B cell (primary cell): ENCODE measurements at regions not wholly inside any gene's neighbourhood (a gene's known extent, or its start where the extent isn't known, plus 50 kb on each side); places are given as distances from the start of the nearest gene placed in this dataset.

ENCODE experiments used
- ATAC-seq: fragments of 200-7000 bp; cut with Tn5 transposase; one replicate; pipeline ENCODE4 v1.10.0; 2021; ENCODE audit warnings: low read depth, mild to moderate bottlenecking, moderate number of reproducible peaks, moderate library complexity
- CTCF ChIA-PET: fragments of 350-600 bp; sonication (Branson Sonifier 250); formaldehyde crosslinking; loops from one replicate; lab custom pipeline; 2021; ENCODE audit warnings: antibody characterized with exemption, inconsistent platforms; lab: Charles Lee
- POLR2A ChIA-PET: fragments of 350-600 bp; sonication (Branson Sonifier 250); formaldehyde crosslinking; loops from one replicate; lab custom pipeline; 2021; ENCODE audit warnings: antibody characterized with exemption; lab: Charles Lee
- DNase-seq: peaks from one replicate; pipeline ENCODE4 v3.0.0; 2013
- H2AFZ ChIP-seq: 2 replicates; pipeline ENCODE4 v1.6.1; 2012; ENCODE audit warnings: mild to moderate bottlenecking, low read depth, low read length; ENCODE audit not compliant: insufficient read depth, poor library complexity, severe bottlenecking
- H3K27ac ChIP-seq, 2 donors: 1 replicate in 1 of 2; 2 replicates in 1 of 2; pipeline ENCODE4 v1.5.1; 2012 to 2013; ENCODE audit warnings: low read length in 2 of 2, mild to moderate bottlenecking in 2 of 2, moderate library complexity in 1 of 2
- H3K27me3 ChIP-seq, 4 experiments: fragments of 200-600 bp in 1 of 4; sonication (generic) in 1 of 4; replicated peaks in 1 of 4; 1 replicate in 2 of 4; 2 replicates in 2 of 4; pipeline versions ENCODE4 v1.6.1 to v1.7.0; 2013 to 2016; ENCODE audit warnings: low read length in 3 of 4, mild to moderate bottlenecking in 2 of 4, mixed read lengths in 1 of 4, moderate library complexity in 1 of 4; ENCODE audit not compliant: insufficient read depth in 4 of 4, control insufficient read depth in 3 of 4; ENCODE audit errors: control extremely low read depth in 1 of 4
- H3K36me3 ChIP-seq, 2 experiments: replicated peaks in 1 of 2; 1 replicate in 1 of 2; 2 replicates in 1 of 2; pipeline versions ENCODE4 v1.6.1 to v1.7.1; 2013; ENCODE audit warnings: low read length in 1 of 2; ENCODE audit not compliant: insufficient read depth in 2 of 2, control insufficient read depth in 1 of 2; ENCODE audit errors: control extremely low read depth in 1 of 2, extremely low read depth in 1 of 2
- H3K4me1 ChIP-seq, 2 donors: fragments of 200-600 bp in 1 of 2; sonication (generic) in 1 of 2; 1 replicate in 1 of 2; 2 replicates in 1 of 2; pipeline versions ENCODE4 v1.5.1 to v1.6.1; 2013 to 2017; ENCODE audit warnings: low read length in 2 of 2; ENCODE audit not compliant: control insufficient read depth in 2 of 2, insufficient read depth in 2 of 2
- H3K4me2 ChIP-seq: replicated peaks from 2 replicates; pipeline ENCODE3; 2012; ENCODE audit warnings: mild to moderate bottlenecking, low read depth, low read length; ENCODE audit not compliant: poor library complexity, severe bottlenecking
- H3K4me3 ChIP-seq, 5 experiments: fragments of 200-600 bp in 1 of 5; sonication (generic) in 1 of 5; 1 replicate in 3 of 5; 2 replicates in 2 of 5; pipeline versions ENCODE4 v1.5.1 to v1.7.0; 2011 to 2016; ENCODE audit warnings: low read length in 4 of 5, mild to moderate bottlenecking in 4 of 5, low read depth in 2 of 5, control low read depth in 1 of 5, moderate library complexity in 1 of 5; ENCODE audit not compliant: insufficient read depth in 1 of 5; ENCODE audit errors: control extremely low read depth in 1 of 5, extremely low read depth in 1 of 5
- H3K79me2 ChIP-seq: fragments of 200-600 bp; sonication (generic); one replicate; pipeline ENCODE4 v1.6.0; 2016; ENCODE audit warnings: low read length; ENCODE audit not compliant: control insufficient read depth, insufficient read depth
- H3K9ac ChIP-seq: fragments of 200-600 bp; sonication (generic); 2 replicates; pipeline ENCODE4 v1.6.1; 2017; ENCODE audit warnings: mild to moderate bottlenecking, low read length, moderate library complexity
- H3K9me3 ChIP-seq, 3 donors: one replicate each; pipeline versions ENCODE4 v1.6.1 to v1.7.1; 2013; ENCODE audit warnings: low read length in 2 of 3; ENCODE audit not compliant: control insufficient read depth in 2 of 3, insufficient read depth in 1 of 3; ENCODE audit errors: control extremely low read depth in 1 of 3
- H4K20me1 ChIP-seq: 2 replicates; pipeline ENCODE4 v1.6.0; 2012; ENCODE audit warnings: mild to moderate bottlenecking, low read length; ENCODE audit not compliant: insufficient read depth, control insufficient read depth, poor library complexity, severe bottlenecking
- H3K27ac Mint-ChIP-seq: one replicate; pipeline ENCODE4 v1.8.0; 2021; ENCODE audit warnings: mixed read lengths
- H3K27me3 Mint-ChIP-seq: one replicate; pipeline ENCODE4 v1.8.0; 2021; ENCODE audit warnings: mixed read lengths
- H3K4me1 Mint-ChIP-seq: one replicate; pipeline ENCODE4 v1.8.0; 2021; ENCODE audit warnings: mixed read lengths
- H3K4me3 Mint-ChIP-seq: one replicate; pipeline ENCODE4 v1.8.0; 2021; ENCODE audit warnings: mixed read lengths
- H3K9me3 Mint-ChIP-seq: one replicate; pipeline ENCODE4 v1.8.0; 2022; ENCODE audit warnings: mixed read lengths; ENCODE audit not compliant: insufficient read depth
- CTCF ChIP-seq: fragments of 200-600 bp; IDR thresholded peaks from one replicate; pipeline ENCODE4 v1.8.0; 2022; ENCODE audit warnings: antibody characterized with exemption, mild to moderate bottlenecking
- EZH2 ChIP-seq: IDR thresholded peaks from 2 replicates; pipeline ENCODE4 v1.6.1; 2012; ENCODE audit warnings: borderline replicate concordance, low read depth, mild to moderate bottlenecking, moderate library complexity, low read length; ENCODE audit not compliant: insufficient read depth, poor library complexity, severe bottlenecking
- WGBS: methylation state at CpG from one replicate; pipeline ENCODE4 v1.1.5; 2013; ENCODE audit warnings: missing lambda C conversion rate; ENCODE audit not compliant: insufficient coverage; 5-methylcytosine and 5-hydroxymethylcytosine counted together
- intact Hi-C: fragments of 100-400 bp; cut with micrococcal nuclease; formaldehyde crosslinking; loops from one replicate; pipeline ENCODE4 v1.10.0; 2022

- Mint-ChIP-seq H3K27ac (no peak overlapping the region), H3K4me3 (no peak overlapping the region), H3K9me3 (no peaks in the 10 kb centered on the region), H3K4me1 (no peaks in the 10 kb centered on the region), H3K27me3 (no peaks in the 10 kb centered on the region)
- H3K9ac ChIP-seq, result no peak overlapping the region
- no peak for DNase-seq
- no peaks in the 10 kb centered on the region for H4K20me1 ChIP-seq
- no peaks in the 10 kb centered on the region for H3K36me3 ChIP-seq
- ChIA-PET POLR2A (no interaction called here), CTCF (no interaction called here)
- H3K27ac ChIP-seq, result no peak overlapping the region
- no peaks in the 10 kb centered on the region for H3K79me2 ChIP-seq
- H2AFZ ChIP-seq, result no peak overlapping the region
- no peak overlapping the region for H3K4me2 ChIP-seq
- peaks cover 0 to 3% of the 10 kb centered on the region in 2 donors for H3K4me1 ChIP-seq
- no peaks in the 10 kb centered on the region for H3K27me3 ChIP-seq
- TF ChIP-seq CTCF, result no peak
- no peak for TF ChIP-seq EZH2
- intact Hi-C loops, result no loop called here
- ATAC-seq, result no peak
- no peaks in the 10 kb centered on the region for H3K9me3 ChIP-seq
- H3K4me3 ChIP-seq, result no peak overlapping the region
- 100% methylated on average over 2 of the region's 4 CpGs for WGBS
Observed at GRCh38 chr7:15836041-15836440, 149.6 kb upstream of the MEOX2 start.

- CTCF ChIA-PET, result no interaction called here
- no peak overlapping the region for H3K9ac ChIP-seq
- no peaks in the 10 kb centered on the region for H3K4me1 Mint-ChIP-seq
- no peaks in the 10 kb centered on the region for H3K79me2 ChIP-seq
- no peaks in the 10 kb centered on the region for H3K27me3 Mint-ChIP-seq
- no peak overlapping the region for H2AFZ ChIP-seq
- no peaks in the 10 kb centered on the region for H3K27me3 ChIP-seq
- no peaks in the 10 kb centered on the region for H4K20me1 ChIP-seq
- H3K4me3 ChIP-seq, result no peak overlapping the region
- ATAC-seq (no peak), DNase-seq (no peak)
- no peak overlapping the region for H3K4me2 ChIP-seq
- no peak overlapping the region for H3K27ac Mint-ChIP-seq
- no peaks in the 10 kb centered on the region for H3K36me3 ChIP-seq
- H3K4me1 ChIP-seq, result peaks cover 0 to under 1% of the 10 kb centered on the region in 2 donors
- TF ChIP-seq CTCF, result no peak
- no peak for TF ChIP-seq EZH2
- H3K4me3 Mint-ChIP-seq, result no peak overlapping the region
- no peak overlapping the region for H3K27ac ChIP-seq
- POLR2A ChIA-PET, result no interaction called here
- no peaks in the 10 kb centered on the region for H3K9me3 Mint-ChIP-seq
- no peaks in the 10 kb centered on the region for H3K9me3 ChIP-seq
- intact Hi-C loops, result no loop called here
Observed at GRCh38 chr7:15834446-15834845, 148.0 kb upstream of the MEOX2 start.
